Vagina (tissue), 2 donors: ENCODE measurements at regions not wholly inside any gene's neighbourhood (a gene's known extent, or its start where the extent isn't known, plus 50 kb on each side); places are given as distances from the start of the nearest gene placed in this dataset.

Experiments used
- DNase-seq, 2 donors: peaks; one replicate each; pipeline ENCODE4 v3.0.0-alpha.2; 2017; ENCODE audit errors: extremely low spot score in 2 of 2
- H3K27ac ChIP-seq: fragments of 200-600 bp; sonication (generic); one replicate; pipeline ENCODE4 v1.5.1; 2019
- H3K27me3 ChIP-seq: fragments of 200-600 bp; sonication (generic); one replicate; pipeline ENCODE4 v1.5.1; 2019
- H3K36me3 ChIP-seq, 2 donors: fragments of 200-600 bp; sonication (generic); one replicate each; pipeline ENCODE4 v1.5.1; 2017 to 2019
- H3K4me1 ChIP-seq: fragments of 200-600 bp; sonication (generic); one replicate; pipeline ENCODE4 v1.5.1; 2019
- H3K4me3 ChIP-seq, 2 donors: fragments of 200-600 bp; sonication (generic); 1 replicate in 1 of 2; 2 replicates in 1 of 2; pipeline ENCODE4 v1.5.1; 2016 to 2019
- H3K9me3 ChIP-seq: fragments of 200-600 bp; sonication (generic); one replicate; pipeline ENCODE4 v1.5.1; 2019
- CTCF ChIP-seq, 3 experiments: fragments of 450-650 bp in 2 of 3; fragments of 200-600 bp in 1 of 3; sonication (generic) in 1 of 3; IDR thresholded peaks; one replicate each; pipeline ENCODE4 v1.5.1; 2017 to 2019; ENCODE audit warnings: antibody characterized with exemption in 3 of 3, mild to moderate bottlenecking in 2 of 3, moderate library complexity in 2 of 3
- POLR2A ChIP-seq, 2 donors: fragments of 450-650 bp; IDR thresholded peaks; one replicate each; pipeline ENCODE4 v1.6.1; 2017; ENCODE audit warnings: antibody characterized with exemption in 2 of 2, mild to moderate bottlenecking in 2 of 2, moderate library complexity in 2 of 2
- POLR2AphosphoS5 ChIP-seq, 2 donors: sonication (generic); formaldehyde crosslinking; IDR thresholded peaks; one replicate each; pipeline ENCODE4 v1.9.0; 2017; ENCODE audit warnings: antibody characterized with exemption in 2 of 2, mild to moderate bottlenecking in 2 of 2, low read depth in 1 of 2; ENCODE audit not compliant: insufficient read depth in 1 of 2
- intact Hi-C: fragments of 100-400 bp; cut with DNase I; formaldehyde crosslinking; loops from one replicate; pipeline ENCODE4 v1.15.1; 2023

- TF ChIP-seq CTCF (IDR thresholded peaks at IDR 0.05) = no peak
- no peak for TF ChIP-seq POLR2AphosphoS5 (IDR thresholded peaks at IDR 0.05; ENCODE audit: insufficient read depth in 1 of 2, low read depth in 1 of 2)
- TF ChIP-seq POLR2A (IDR thresholded peaks at IDR 0.05) = no peak
- H3K27me3 ChIP-seq = no peaks in the 10 kb centered on the region
- DNase-seq = no peak
- intact Hi-C loops = no loop called here
- no peak overlapping the region for H3K4me3 ChIP-seq
- H3K4me1 ChIP-seq = no peaks in the 10 kb centered on the region
- H3K27ac ChIP-seq = no peak overlapping the region
- H3K36me3 ChIP-seq = no peaks in the 10 kb centered on the region
- no peaks in the 10 kb centered on the region for H3K9me3 ChIP-seq
These were observed 106.0 kb upstream of the FAM78B start for GRCh38 chr1:166272851-166273250.

GRCh38 chr1:166273618-166274017 lies 106.8 kb upstream of the FAM78B start:
- Histone ChIP-seq H3K4me3 (no peak overlapping the region), H3K4me1 (no peaks in the 10 kb centered on the region), H3K27ac (no peak overlapping the region), H3K27me3 (no peaks in the 10 kb centered on the region), H3K9me3 (no peaks in the 10 kb centered on the region), H3K36me3 (no peaks in the 10 kb centered on the region)
- intact Hi-C loops = no loop called here
- TF ChIP-seq POLR2A (IDR thresholded peaks at IDR 0.05) (no peak), CTCF (IDR thresholded peaks at IDR 0.05) (no peak), POLR2AphosphoS5 (IDR thresholded peaks at IDR 0.05; ENCODE audit: insufficient read depth in 1 of 2, low read depth in 1 of 2) (no peak)
- DNase-seq = no peak

- Histone ChIP-seq H3K4me3 (no peak overlapping the region), H3K4me1 (no peaks in the 10 kb centered on the region), H3K27me3 (no peaks in the 10 kb centered on the region), H3K27ac (no peak overlapping the region), H3K9me3 (no peaks in the 10 kb centered on the region), H3K36me3 (no peaks in the 10 kb centered on the region)
- intact Hi-C loops = no loop called here
- no peak for DNase-seq
- TF ChIP-seq POLR2A (IDR thresholded peaks at IDR 0.05) (no peak), CTCF (IDR thresholded peaks at IDR 0.05) (no peak), POLR2AphosphoS5 (IDR thresholded peaks at IDR 0.05; ENCODE audit: insufficient read depth in 1 of 2, low read depth in 1 of 2) (no peak)
These were observed 115.8 kb upstream of the FAM78B start for GRCh38 chr1:166282391-166283137.

- Histone ChIP-seq H3K4me1 (no peaks in the 10 kb centered on the region), H3K27me3 (no peaks in the 10 kb centered on the region), H3K27ac (no peak overlapping the region), H3K9me3 (no peaks in the 10 kb centered on the region), H3K36me3 (no peaks in the 10 kb centered on the region), H3K4me3 (no peak overlapping the region)
- DNase-seq = no peak
- intact Hi-C loops = no loop called here
- TF ChIP-seq POLR2AphosphoS5 (IDR thresholded peaks at IDR 0.05; ENCODE audit: insufficient read depth in 1 of 2, low read depth in 1 of 2) (no peak), POLR2A (IDR thresholded peaks at IDR 0.05) (no peak), CTCF (IDR thresholded peaks at IDR 0.05) (no peak)
These were observed 116.4 kb upstream of the FAM78B start for GRCh38 chr1:166283190-166283589.

GRCh38 chr1:166283600-166283999 lies 116.8 kb upstream of the FAM78B start:
- H3K27ac ChIP-seq = no peak overlapping the region
- no peak for DNase-seq
- no peaks in the 10 kb centered on the region for H3K36me3 ChIP-seq
- no peak for TF ChIP-seq POLR2AphosphoS5 (IDR thresholded peaks at IDR 0.05; ENCODE audit: insufficient read depth in 1 of 2, low read depth in 1 of 2)
- TF ChIP-seq CTCF (IDR thresholded peaks at IDR 0.05) = no peak
- H3K4me3 ChIP-seq = no peak overlapping the region
- H3K4me1 ChIP-seq = no peaks in the 10 kb centered on the region
- no peaks in the 10 kb centered on the region for H3K27me3 ChIP-seq
- H3K9me3 ChIP-seq = no peaks in the 10 kb centered on the region
- intact Hi-C loops = no loop called here
